ENCODE measurements at regions not wholly inside any gene's neighbourhood (a gene's known extent, or its start where the extent isn't known, plus 50 kb on each side); places are given as distances from the start of the nearest gene placed in this dataset.

- H4K5ac ChIP-seq (ENCODE audit: insufficient read length, low read depth, low read length): no peak overlapping the region
- H2BK20ac ChIP-seq (ENCODE audit: low read depth, low read length, poor library complexity, severe bottlenecking): no peak overlapping the region
- no peak overlapping the region for H3K27ac ChIP-seq (ENCODE audit: insufficient read length, low read depth, low read length)
- H3T11ph ChIP-seq (ENCODE audit: low read length): no peak overlapping the region
- Mint-ChIP-seq H3K4me1 (peaks cover 11 to 12% of the 10 kb centered on the region in 2 experiments), H3K27ac (no peak overlapping the region), H3K4me3 (no peak overlapping the region), H3K9me3 (peaks cover 4 to 6% of the 10 kb centered on the region in 2 experiments; a peak in 3 of 5 replicates), H3K36me3 (ENCODE audit: insufficient read depth in 1 of 3, low read depth in 3 of 3) (no peaks in the 10 kb centered on the region), H3K27me3 (ENCODE audit: low read depth) (peaks cover 10% of the 10 kb centered on the region)
- no peaks in the 10 kb centered on the region for H3K4me1 ChIP-seq (ENCODE audit: insufficient read depth, low read length)
- no peak overlapping the region for H2BK5ac ChIP-seq (ENCODE audit: insufficient read length, low read length)
- H3K23ac ChIP-seq (ENCODE audit: insufficient read length, low read depth, low read length): no peak overlapping the region
- no CpG with 5 or more reads among the region's 5 CpGs for WGBS (ENCODE audit: extremely low coverage, insufficient read length, low lambda C conversion rate)
- H2BK120ac ChIP-seq (ENCODE audit: low read depth, low read length, poor library complexity, severe bottlenecking): no peak overlapping the region
- H2BK12ac ChIP-seq (ENCODE audit: insufficient read length, low read depth, low read length): no peak overlapping the region
- H2AK5ac ChIP-seq (ENCODE audit: insufficient read length, low read length): no peak overlapping the region
- no peak overlapping the region for H3K14ac ChIP-seq (ENCODE audit: insufficient read depth, low read length)
- no peak overlapping the region for H3K9ac ChIP-seq (ENCODE audit: extremely low read depth, insufficient read length, low read length)
- no peak overlapping the region for H3K18ac ChIP-seq (ENCODE audit: insufficient read length, low read depth, low read length)
- H3K79me2 ChIP-seq (ENCODE audit: insufficient read depth, low read length): no peaks in the 10 kb centered on the region
- H3K79me1 ChIP-seq (ENCODE audit: insufficient read depth, low read depth, low read length, poor library complexity, severe bottlenecking): no peaks in the 10 kb centered on the region
- H2AFZ ChIP-seq (ENCODE audit: low read length): no peak overlapping the region
- no peaks in the 10 kb centered on the region for H3K27me3 ChIP-seq (ENCODE audit: insufficient read depth, low read length)
- H3K9me3 ChIP-seq (ENCODE audit: control insufficient read depth, low read depth, low read length): no peaks in the 10 kb centered on the region
- H3K56ac ChIP-seq (ENCODE audit: insufficient read length, low read depth, low read length): no peak overlapping the region
- H3K4ac ChIP-seq (ENCODE audit: low read depth, low read length): no peak overlapping the region
- DNase-seq: no peak
- no peak for TF ChIP-seq CTCF (conservative IDR thresholded peaks at IDR 0.05)
- no peaks in the 10 kb centered on the region for H4K20me1 ChIP-seq (ENCODE audit: control insufficient read depth, insufficient read depth, insufficient read length)
- no peak overlapping the region for H3K4me2 ChIP-seq (ENCODE audit: insufficient read depth, insufficient read length, low read length)
- no peaks in the 10 kb centered on the region for H3K23me2 ChIP-seq (ENCODE audit: insufficient read length, low read depth, low read length, poor library complexity, severe bottlenecking)
- H4K8ac ChIP-seq (replicated peaks; ENCODE audit: insufficient read length, low read depth, low read length): no peak overlapping the region
- H2BK15ac ChIP-seq (ENCODE audit: low read depth, low read length): no peak overlapping the region
- no peak overlapping the region for H4K91ac ChIP-seq (ENCODE audit: insufficient read length, low read depth, low read length)
These were observed 1093.9 kb downstream of the AACS start for GRCh38 chr12:126159139-126159538.

All from H9 (cell line).